PFSK-1 (cell line): ENCODE measurements at regions not wholly inside any gene's neighbourhood (a gene's known extent, or its start where the extent isn't known, plus 50 kb on each side); places are given as distances from the start of the nearest gene placed in this dataset.

ENCODE experiments used
- FOXP2 ChIP-seq: optimal IDR thresholded peaks from 2 replicates; pipeline ENCODE3; 2011; ENCODE audit warnings: borderline replicate concordance, control low read depth, inconsistent platforms; ENCODE audit not compliant: insufficient read depth; ENCODE audit errors: extremely low read length, extremely low read depth
- POLR2AphosphoS5 ChIP-seq: IDR thresholded peaks from 2 replicates; pipeline ENCODE4 v1.6.1; 2012; ENCODE audit warnings: low read depth, mild to moderate bottlenecking, control low read depth, low read length, moderate library complexity
- REST ChIP-seq, 2 experiments: IDR thresholded peaks; 2 replicates each; pipeline versions ENCODE4 v1.6.1 to v1.8.0; 2011 to 2012; ENCODE audit warnings: low read depth in 2 of 2, low read length in 2 of 2, control low read depth in 1 of 2, inconsistent platforms in 1 of 2, mild to moderate bottlenecking in 1 of 2, moderate library complexity in 1 of 2; ENCODE audit not compliant: insufficient read depth in 1 of 2
- SIN3A ChIP-seq: IDR thresholded peaks from 2 replicates; pipeline ENCODE4 v1.6.1; 2012; ENCODE audit warnings: mild to moderate bottlenecking, low read length, moderate library complexity, borderline replicate concordance; ENCODE audit not compliant: insufficient read depth
- TAF1 ChIP-seq: IDR thresholded peaks from 2 replicates; pipeline ENCODE4 v1.6.1; 2012; ENCODE audit warnings: low read length, control low read depth, borderline replicate concordance; ENCODE audit not compliant: insufficient read depth

- no peak for TF ChIP-seq SIN3A
- no peak for TF ChIP-seq FOXP2
- TF ChIP-seq POLR2AphosphoS5, result no peak
- TF ChIP-seq TAF1, result no peak
- TF ChIP-seq REST (IDR thresholded peaks at IDR 0.05; ENCODE audit: insufficient read depth in 1 of 2, low read depth in 2 of 2, low read length in 2 of 2), result no peak
These were observed 86.2 kb downstream of the ZBTB18 start for GRCh38 chr1:244137276-244137675.

GRCh38 chr1:244137725-244138124 lies 86.6 kb downstream of the ZBTB18 start:
- TF ChIP-seq SIN3A, result no peak
- no peak for TF ChIP-seq TAF1
- TF ChIP-seq FOXP2, result no peak
- TF ChIP-seq POLR2AphosphoS5, result no peak
- no peak for TF ChIP-seq REST (IDR thresholded peaks at IDR 0.05; ENCODE audit: insufficient read depth in 1 of 2, low read depth in 2 of 2, low read length in 2 of 2)

- TF ChIP-seq SIN3A (no peak), TAF1 (no peak), REST (IDR thresholded peaks at IDR 0.05; ENCODE audit: insufficient read depth in 1 of 2, low read depth in 2 of 2, low read length in 2 of 2) (no peak), FOXP2 (no peak), POLR2AphosphoS5 (no peak)
These were observed 87.3 kb downstream of the ZBTB18 start for GRCh38 chr1:244138399-244138798.

- no peak for TF ChIP-seq TAF1
- TF ChIP-seq FOXP2, result no peak
- TF ChIP-seq POLR2AphosphoS5, result no peak
- TF ChIP-seq SIN3A, result no peak
- TF ChIP-seq REST (IDR thresholded peaks at IDR 0.05; ENCODE audit: insufficient read depth in 1 of 2, low read depth in 2 of 2, low read length in 2 of 2), result no peak
These were observed 88.6 kb downstream of the ZBTB18 start for GRCh38 chr1:244139655-244140054.

- TF ChIP-seq FOXP2 (no peak), REST (IDR thresholded peaks at IDR 0.05; ENCODE audit: insufficient read depth in 1 of 2, low read depth in 2 of 2, low read length in 2 of 2) (no peak), SIN3A (no peak), POLR2AphosphoS5 (no peak), TAF1 (no peak)
These were observed 89.3 kb downstream of the ZBTB18 start for GRCh38 chr1:244140420-244140819.
